Vagina (tissue), 2 donors: ENCODE measurements at regions not wholly inside any gene's neighbourhood (a gene's known extent, or its start where the extent isn't known, plus 50 kb on each side); places are given as distances from the start of the nearest gene placed in this dataset.

ENCODE experiments used
- DNase-seq, 2 donors: peaks; one replicate each; pipeline ENCODE4 v3.0.0-alpha.2; 2017; ENCODE audit errors: extremely low spot score in 2 of 2
- H3K27ac ChIP-seq: fragments of 200-600 bp; sonication (generic); one replicate; pipeline ENCODE4 v1.5.1; 2019
- H3K27me3 ChIP-seq: fragments of 200-600 bp; sonication (generic); one replicate; pipeline ENCODE4 v1.5.1; 2019
- H3K36me3 ChIP-seq, 2 donors: fragments of 200-600 bp; sonication (generic); one replicate each; pipeline ENCODE4 v1.5.1; 2017 to 2019
- H3K4me1 ChIP-seq: fragments of 200-600 bp; sonication (generic); one replicate; pipeline ENCODE4 v1.5.1; 2019
- H3K4me3 ChIP-seq, 2 donors: fragments of 200-600 bp; sonication (generic); 1 replicate in 1 of 2; 2 replicates in 1 of 2; pipeline ENCODE4 v1.5.1; 2016 to 2019
- H3K9me3 ChIP-seq: fragments of 200-600 bp; sonication (generic); one replicate; pipeline ENCODE4 v1.5.1; 2019
- CTCF ChIP-seq, 3 experiments: fragments of 450-650 bp in 2 of 3; fragments of 200-600 bp in 1 of 3; sonication (generic) in 1 of 3; IDR thresholded peaks; one replicate each; pipeline ENCODE4 v1.5.1; 2017 to 2019; ENCODE audit warnings: antibody characterized with exemption in 3 of 3, mild to moderate bottlenecking in 2 of 3, moderate library complexity in 2 of 3
- POLR2A ChIP-seq, 2 donors: fragments of 450-650 bp; IDR thresholded peaks; one replicate each; pipeline ENCODE4 v1.6.1; 2017; ENCODE audit warnings: antibody characterized with exemption in 2 of 2, mild to moderate bottlenecking in 2 of 2, moderate library complexity in 2 of 2
- POLR2AphosphoS5 ChIP-seq, 2 donors: sonication (generic); formaldehyde crosslinking; IDR thresholded peaks; one replicate each; pipeline ENCODE4 v1.9.0; 2017; ENCODE audit warnings: antibody characterized with exemption in 2 of 2, mild to moderate bottlenecking in 2 of 2, low read depth in 1 of 2; ENCODE audit not compliant: insufficient read depth in 1 of 2
- intact Hi-C: fragments of 100-400 bp; cut with DNase I; formaldehyde crosslinking; loops from one replicate; pipeline ENCODE4 v1.15.1; 2023

DNA sequence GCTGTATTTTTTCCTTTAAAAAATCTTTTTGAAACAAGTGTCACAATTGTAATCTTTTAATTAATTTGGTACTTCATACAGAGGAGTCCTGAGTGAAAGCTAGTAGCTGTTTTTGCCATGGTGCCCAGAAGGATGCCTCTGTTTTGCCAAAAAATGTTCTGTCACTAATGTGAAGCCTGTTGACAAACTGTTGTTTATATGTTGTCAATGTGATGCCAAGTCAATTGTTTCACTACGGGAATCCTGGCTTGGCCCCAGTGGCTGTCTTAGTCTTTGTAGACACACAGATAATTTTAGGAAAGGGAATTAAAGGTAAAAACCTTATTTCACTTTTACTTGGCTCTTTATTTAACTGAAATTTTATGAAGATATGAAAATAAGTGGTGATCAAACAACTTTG lies 706.4 kb upstream of the MMS22L start:
- intact Hi-C loops = no loop called here
- Histone ChIP-seq H3K9me3 (no peaks in the 10 kb centered on the region), H3K27ac (no peak overlapping the region), H3K27me3 (no peaks in the 10 kb centered on the region), H3K4me1 (no peaks in the 10 kb centered on the region), H3K4me3 (no peak overlapping the region), H3K36me3 (no peaks in the 10 kb centered on the region)
- DNase-seq = no peak
- TF ChIP-seq CTCF (IDR thresholded peaks at IDR 0.05) = no peak
- TF ChIP-seq POLR2A (IDR thresholded peaks at IDR 0.05) = no peak
- TF ChIP-seq POLR2AphosphoS5 (IDR thresholded peaks at IDR 0.05; ENCODE audit: insufficient read depth in 1 of 2, low read depth in 1 of 2) = no peak

DNA sequence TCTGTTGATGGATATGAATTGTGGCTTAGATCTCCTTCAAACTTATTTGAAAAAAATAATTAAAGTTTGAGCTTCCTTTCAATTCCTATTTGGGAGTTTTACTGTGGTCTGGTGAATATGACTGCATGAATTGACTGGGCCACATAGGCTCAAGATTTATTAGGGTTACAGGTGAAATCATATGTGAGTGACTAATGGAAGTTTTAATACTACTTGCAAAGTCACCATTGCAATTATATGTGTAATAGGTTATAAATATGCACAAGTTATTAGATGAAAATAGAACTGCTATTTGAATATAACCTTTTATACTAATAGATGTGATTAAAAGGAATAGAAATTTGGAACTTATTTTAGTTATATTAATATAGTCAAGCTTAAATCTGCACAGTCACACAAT lies 712.1 kb upstream of the MMS22L start:
- no peak for TF ChIP-seq POLR2A (IDR thresholded peaks at IDR 0.05)
- Histone ChIP-seq H3K9me3 (no peaks in the 10 kb centered on the region), H3K27ac (no peak overlapping the region), H3K36me3 (no peaks in the 10 kb centered on the region), H3K4me3 (no peak overlapping the region), H3K4me1 (no peaks in the 10 kb centered on the region), H3K27me3 (no peaks in the 10 kb centered on the region)
- DNase-seq = no peak
- intact Hi-C loops = no loop called here

GRCh38 chr6:98002678-98003077 lies 719.7 kb upstream of the MMS22L start:
- Histone ChIP-seq H3K4me3 (no peak overlapping the region), H3K9me3 (no peaks in the 10 kb centered on the region), H3K27me3 (no peaks in the 10 kb centered on the region), H3K4me1 (no peaks in the 10 kb centered on the region), H3K27ac (no peak overlapping the region), H3K36me3 (no peaks in the 10 kb centered on the region)
- intact Hi-C loops = no loop called here
- no peak for DNase-seq
- no peak for TF ChIP-seq CTCF (IDR thresholded peaks at IDR 0.05)
- TF ChIP-seq POLR2A (IDR thresholded peaks at IDR 0.05) = no peak

DNA sequence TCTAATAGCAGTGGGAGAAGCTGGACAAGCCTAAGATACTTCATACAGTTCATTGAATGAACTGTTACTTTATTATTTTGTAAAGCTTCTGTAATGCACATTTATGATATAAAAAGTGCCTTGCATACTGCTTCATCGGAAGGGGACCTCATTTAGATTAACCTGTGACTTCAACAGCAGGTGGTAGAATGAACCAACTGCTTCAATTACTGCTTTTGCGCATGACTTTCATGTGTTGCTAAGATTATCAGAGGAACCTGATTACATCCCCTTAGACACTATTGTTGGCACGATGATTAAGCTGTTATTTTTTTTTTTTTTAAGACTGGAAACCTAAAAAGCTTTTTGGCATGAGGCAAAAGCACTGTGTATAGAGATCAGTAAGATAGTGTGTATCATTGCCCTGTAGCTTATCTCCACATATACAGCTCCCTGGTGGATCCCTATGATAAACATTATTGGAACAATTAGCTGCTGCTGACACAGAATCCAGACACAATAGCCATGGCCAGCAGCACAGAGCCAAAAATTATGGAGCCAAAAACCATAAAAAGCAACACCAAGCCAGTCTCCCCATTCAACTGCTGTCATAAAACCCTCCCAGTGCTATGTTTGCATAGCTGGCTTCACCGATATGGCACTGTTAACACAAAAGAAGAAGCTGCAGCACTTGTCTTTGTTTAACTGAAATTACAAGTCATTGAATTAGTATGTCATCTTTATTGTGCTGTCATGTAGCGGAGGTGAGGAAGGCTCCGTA lies 731.6 kb upstream of the MMS22L start:
- Histone ChIP-seq H3K4me1 (no peaks in the 10 kb centered on the region), H3K27me3 (no peaks in the 10 kb centered on the region), H3K27ac (no peak overlapping the region), H3K9me3 (no peaks in the 10 kb centered on the region), H3K36me3 (no peaks in the 10 kb centered on the region), H3K4me3 (no peak overlapping the region)
- intact Hi-C loops = no loop called here
- TF ChIP-seq CTCF (IDR thresholded peaks at IDR 0.05) (no peak), POLR2AphosphoS5 (IDR thresholded peaks at IDR 0.05; ENCODE audit: insufficient read depth in 1 of 2, low read depth in 1 of 2) (no peak), POLR2A (IDR thresholded peaks at IDR 0.05) (no peak)
- DNase-seq = no peak

GRCh38 chr6:98016565-98016964 lies 733.5 kb upstream of the MMS22L start:
- Histone ChIP-seq H3K9me3 (no peaks in the 10 kb centered on the region), H3K27me3 (no peaks in the 10 kb centered on the region), H3K4me3 (no peak overlapping the region), H3K36me3 (no peaks in the 10 kb centered on the region), H3K4me1 (no peaks in the 10 kb centered on the region), H3K27ac (no peak overlapping the region)
- TF ChIP-seq POLR2A (IDR thresholded peaks at IDR 0.05) (no peak), CTCF (IDR thresholded peaks at IDR 0.05) (no peak), POLR2AphosphoS5 (IDR thresholded peaks at IDR 0.05; ENCODE audit: insufficient read depth in 1 of 2, low read depth in 1 of 2) (no peak)
- intact Hi-C loops = no loop called here
- DNase-seq = no peak
